Activated naive CD4-positive, alpha-beta T cell treated with anti-CD3 and anti-CD28 coated beads for 36 hours (primary cell): ENCODE measurements at regions not wholly inside any gene's neighbourhood (a gene's known extent, or its start where the extent isn't known, plus 50 kb on each side); places are given as distances from the start of the nearest gene placed in this dataset.
"Not testable (repeated sequence)": the region's sequence is repeated elsewhere in the genome, so short reads cannot be mapped to it uniquely, and the experiment has no call there.

Experiments used
- CTCF ChIA-PET: fragments of 350-600 bp; sonication (Branson Sonifier 250); formaldehyde crosslinking; loops from one replicate; lab custom pipeline; 2021; ENCODE audit warnings: antibody characterized with exemption; lab: Charles Lee
- DNase-seq: peaks from one replicate; pipeline ENCODE4 v3.0.0-alpha.2; 2020
- H3K27ac Mint-ChIP-seq: one replicate; pipeline ENCODE4 v1.8.0; 2021; ENCODE audit warnings: mild to moderate bottlenecking, mixed read lengths
- H3K27me3 Mint-ChIP-seq: one replicate; pipeline ENCODE4 v1.8.0; 2021; ENCODE audit warnings: low read depth, mixed read lengths
- H3K36me3 Mint-ChIP-seq: one replicate; pipeline ENCODE4 v1.8.0; 2021; ENCODE audit warnings: low read depth, mixed read lengths
- H3K4me1 Mint-ChIP-seq: one replicate; pipeline ENCODE4 v1.8.0; 2021; ENCODE audit warnings: low read depth, mixed read lengths
- H3K4me3 Mint-ChIP-seq: one replicate; pipeline ENCODE4 v1.8.0; 2021; ENCODE audit warnings: mild to moderate bottlenecking, moderate library complexity, mixed read lengths
- H3K9me3 Mint-ChIP-seq: one replicate; pipeline ENCODE4 v1.8.0; 2021; ENCODE audit warnings: mixed read lengths
- intact Hi-C: fragments of 100-400 bp; cut with micrococcal nuclease; formaldehyde crosslinking; loops from one replicate; pipeline ENCODE4 v1.15.1; 2023

- no peaks in the 10 kb centered on the region for H3K4me1 Mint-ChIP-seq
- DNase-seq = no peak
- H3K36me3 Mint-ChIP-seq = no peaks in the 10 kb centered on the region
- CTCF ChIA-PET = no interaction called here
- no peaks in the 10 kb centered on the region for H3K27me3 Mint-ChIP-seq
- H3K4me3 Mint-ChIP-seq = no peak overlapping the region
- peaks cover 4% of the 10 kb centered on the region for H3K9me3 Mint-ChIP-seq
- H3K27ac Mint-ChIP-seq = no peak overlapping the region
- intact Hi-C loops = no loop called here
These were observed 483.1 kb upstream of the ZNF608 start for GRCh38 chr5:125229556-125229955.

DNA sequence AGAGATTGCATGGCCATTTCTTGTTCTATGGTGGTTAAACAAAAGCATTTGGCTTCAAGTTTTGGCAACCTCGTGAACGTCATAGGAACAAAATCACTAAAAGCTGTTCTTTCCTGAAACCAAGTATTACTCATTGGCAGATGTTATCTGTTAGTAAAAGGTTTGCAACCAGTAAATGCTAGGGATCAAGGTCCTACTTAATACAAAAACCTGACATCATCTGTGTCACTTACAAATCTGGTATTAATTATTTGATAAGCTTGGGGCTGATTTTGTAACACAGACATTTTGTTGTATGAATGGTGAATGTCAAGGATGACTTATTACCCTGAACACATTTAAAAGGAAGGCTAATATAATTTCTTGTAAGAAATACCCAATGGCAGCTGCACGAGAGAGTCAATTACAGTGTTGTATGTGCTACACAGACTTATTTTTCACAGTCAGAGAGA is 486.4 kb upstream of the ZNF608 start:
- Mint-ChIP-seq H3K9me3 (peaks cover 4% of the 10 kb centered on the region), H3K27ac (no peak overlapping the region), H3K4me3 (no peak overlapping the region), H3K4me1 (no peaks in the 10 kb centered on the region), H3K27me3 (no peaks in the 10 kb centered on the region), H3K36me3 (no peaks in the 10 kb centered on the region)
- no peak for DNase-seq
- intact Hi-C loops = no loop called here
- CTCF ChIA-PET = no interaction called here

- Mint-ChIP-seq H3K4me3 (no peak overlapping the region), H3K27me3 (no peaks in the 10 kb centered on the region), H3K9me3 (no peaks in the 10 kb centered on the region), H3K36me3 (no peaks in the 10 kb centered on the region), H3K4me1 (no peaks in the 10 kb centered on the region), H3K27ac (no peak overlapping the region)
- no peak for DNase-seq
- intact Hi-C loops = no loop called here
- CTCF ChIA-PET = no interaction called here
These were observed 487.5 kb upstream of the ZNF608 start for GRCh38 chr5:125233944-125234343.

DNA sequence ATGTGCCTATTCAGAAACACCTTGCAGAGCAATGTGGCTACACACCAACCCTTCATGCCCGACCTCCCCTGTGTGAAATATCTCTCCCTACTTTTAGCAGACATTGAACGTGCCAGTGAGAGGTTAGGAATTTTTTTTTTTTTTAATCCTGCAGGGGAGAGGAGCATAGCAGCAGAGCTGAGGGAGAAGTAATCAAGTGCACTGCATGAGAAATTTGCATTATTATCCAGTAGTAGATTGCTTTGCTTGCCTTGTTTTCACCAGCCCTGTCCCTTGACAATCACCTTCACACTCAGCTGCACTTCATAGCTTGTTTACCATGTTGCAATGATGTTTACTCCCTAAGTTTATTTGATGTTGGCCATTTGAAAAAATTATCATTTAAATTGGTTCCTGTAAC is 489.6 kb upstream of the ZNF608 start:
- intact Hi-C loops = no loop called here
- CTCF ChIA-PET = no interaction called here
- Mint-ChIP-seq H3K9me3 (peaks cover 2% of the 10 kb centered on the region), H3K4me3 (no peak overlapping the region), H3K4me1 (no peaks in the 10 kb centered on the region), H3K27ac (no peak overlapping the region), H3K27me3 (no peaks in the 10 kb centered on the region), H3K36me3 (no peaks in the 10 kb centered on the region)
- no peak for DNase-seq

DNA sequence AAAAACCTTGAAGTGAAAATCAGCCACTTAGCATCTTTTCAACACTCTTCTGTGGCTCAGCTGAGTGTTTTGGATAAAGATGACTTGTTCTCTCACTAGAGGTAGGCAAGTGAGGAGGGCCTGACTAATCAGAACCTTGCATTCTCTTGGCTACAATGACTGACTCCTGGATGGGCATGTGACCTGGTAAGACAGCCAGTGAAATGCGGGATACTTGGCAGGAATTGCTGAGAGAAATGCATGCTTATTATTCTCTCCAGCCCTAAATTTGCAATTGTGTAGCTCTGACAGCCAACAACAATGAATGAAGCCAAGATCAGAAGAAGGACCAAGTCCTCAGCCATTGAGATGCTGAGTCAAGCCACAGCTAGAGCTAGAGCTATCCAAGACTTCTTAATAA is 490.5 kb upstream of the ZNF608 start:
- H3K36me3 Mint-ChIP-seq = no peaks in the 10 kb centered on the region
- H3K4me3 Mint-ChIP-seq = no peak overlapping the region
- intact Hi-C loops = no loop called here
- no peak for DNase-seq
- no peak overlapping the region for H3K27ac Mint-ChIP-seq
- H3K9me3 Mint-ChIP-seq = peaks cover 2% of the 10 kb centered on the region
- CTCF ChIA-PET = no interaction called here
- H3K4me1 Mint-ChIP-seq = no peaks in the 10 kb centered on the region
- H3K27me3 Mint-ChIP-seq = no peaks in the 10 kb centered on the region

DNA sequence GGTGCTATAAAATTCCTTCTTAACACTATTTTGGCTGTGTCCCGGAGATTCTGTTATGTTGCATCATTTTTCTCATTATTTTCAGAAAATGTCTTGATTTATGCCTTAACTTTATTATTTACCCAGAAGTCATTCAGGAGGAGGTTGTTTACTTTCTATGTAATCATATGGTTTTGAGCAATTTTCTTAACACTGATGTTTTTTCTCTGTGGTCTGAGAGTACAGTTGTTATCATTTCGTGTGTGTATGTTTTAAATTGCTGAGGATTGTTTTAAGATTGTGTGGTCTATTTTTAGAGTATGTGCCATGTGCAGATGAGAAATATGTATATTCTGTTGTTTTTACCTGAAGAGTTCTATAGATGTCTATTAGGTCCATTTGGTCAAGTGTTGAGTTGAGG is 498.1 kb upstream of the ZNF608 start:
- Mint-ChIP-seq H3K4me3 (no peak overlapping the region), H3K9me3 (peaks cover 11% of the 10 kb centered on the region), H3K27me3 (no peaks in the 10 kb centered on the region), H3K4me1 (no peaks in the 10 kb centered on the region), H3K27ac (no peak overlapping the region), H3K36me3 (no peaks in the 10 kb centered on the region)
- DNase-seq = no peak
- CTCF ChIA-PET = no interaction called here
- intact Hi-C loops = no loop called here

DNA sequence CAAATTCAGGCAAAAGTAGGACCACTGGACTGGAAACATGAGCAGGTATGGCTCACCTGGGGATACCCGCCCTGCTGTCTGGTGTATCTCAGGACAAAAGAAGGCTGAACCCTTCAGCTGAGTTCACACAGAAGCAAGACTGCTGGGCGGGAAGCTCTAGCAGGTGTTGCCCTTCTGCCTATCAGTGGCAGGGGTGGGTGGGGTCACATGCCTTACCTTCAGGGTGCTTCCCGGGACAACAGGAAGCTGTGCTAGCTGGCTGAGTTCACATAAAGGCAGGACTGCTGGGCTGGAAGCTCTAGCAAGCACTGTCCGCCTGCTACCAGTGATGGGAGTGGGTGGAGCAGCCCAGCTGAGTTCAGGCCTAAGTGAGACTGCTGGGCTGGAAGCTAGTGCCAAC is 498.8 kb upstream of the ZNF608 start:
- Mint-ChIP-seq H3K36me3 (no peaks in the 10 kb centered on the region), H3K27me3 (no peaks in the 10 kb centered on the region), H3K9me3 (peaks cover 10% of the 10 kb centered on the region), H3K4me3 (no peak overlapping the region), H3K4me1 (no peaks in the 10 kb centered on the region), H3K27ac (no peak overlapping the region)
- CTCF ChIA-PET = no interaction called here
- intact Hi-C loops = no loop called here
- DNase-seq = no peak

DNA sequence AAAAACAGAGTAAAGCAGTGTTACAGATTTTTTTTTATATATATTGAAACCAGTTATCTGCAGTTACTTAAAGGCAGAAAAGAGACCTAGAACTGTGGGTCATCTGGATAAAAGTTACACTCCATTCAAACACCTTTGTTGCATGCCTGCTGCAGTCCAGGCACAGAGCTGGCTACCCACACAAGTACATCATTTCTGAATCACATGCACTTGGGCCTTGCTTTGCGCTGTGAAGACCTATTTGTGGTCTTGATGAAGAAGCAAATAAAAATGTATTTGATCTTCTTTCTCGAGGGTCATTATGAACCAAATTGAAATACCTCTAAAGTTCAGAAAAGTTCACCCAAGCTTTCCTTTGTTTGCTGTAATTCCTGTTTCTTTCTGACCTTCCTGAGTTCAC is 503.0 kb upstream of the ZNF608 start:
- intact Hi-C loops = no loop called here
- H3K27me3 Mint-ChIP-seq = no peaks in the 10 kb centered on the region
- H3K4me1 Mint-ChIP-seq = no peaks in the 10 kb centered on the region
- H3K36me3 Mint-ChIP-seq = no peaks in the 10 kb centered on the region
- H3K9me3 Mint-ChIP-seq = peaks cover 17% of the 10 kb centered on the region
- DNase-seq = no peak
- H3K4me3 Mint-ChIP-seq = no peak overlapping the region
- no peak overlapping the region for H3K27ac Mint-ChIP-seq
- CTCF ChIA-PET = interaction anchor here (0.6 kb wide), 1 partner anchor 54 kb away, joined by 3 read pairs; no protein-coding TSS in a partner anchor

- CTCF ChIA-PET = no interaction called here
- Mint-ChIP-seq H3K36me3 (no peaks in the 10 kb centered on the region), H3K4me1 (no peaks in the 10 kb centered on the region), H3K9me3 (peaks cover 17% of the 10 kb centered on the region), H3K4me3 (no peak overlapping the region), H3K27ac (no peak overlapping the region), H3K27me3 (no peaks in the 10 kb centered on the region)
- no peak for DNase-seq
- intact Hi-C loops = no loop called here
These were observed 505.3 kb upstream of the ZNF608 start for GRCh38 chr5:125251703-125252102.

- H3K4me3 Mint-ChIP-seq, H3K27me3 Mint-ChIP-seq, H3K4me1 Mint-ChIP-seq, intact Hi-C loops, DNase-seq, H3K27ac Mint-ChIP-seq, H3K36me3 Mint-ChIP-seq, CTCF ChIA-PET: not testable (repeated sequence)
- peaks cover 18% of the 10 kb centered on the region for H3K9me3 Mint-ChIP-seq
These were observed 507.2 kb upstream of the ZNF608 start for GRCh38 chr5:125253634-125254033.

DNA sequence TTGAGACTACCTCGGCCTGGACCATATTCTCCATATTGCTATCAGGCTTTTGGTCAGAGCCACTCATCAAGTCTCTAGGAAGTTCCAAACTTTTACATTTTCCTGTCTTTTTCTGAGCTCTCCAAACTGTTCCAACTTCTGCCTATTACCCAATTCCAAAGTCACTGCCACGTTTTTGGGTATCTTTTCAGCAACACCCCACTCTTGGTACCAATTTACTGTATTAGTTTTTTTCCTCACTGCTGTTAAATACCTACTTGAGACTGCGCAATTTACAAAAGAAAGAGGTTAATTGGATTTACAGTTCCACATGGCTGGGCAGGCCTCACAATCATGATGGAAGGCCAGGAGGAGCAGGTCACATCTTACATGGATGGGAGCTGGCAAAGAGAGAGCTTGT is 507.8 kb upstream of the ZNF608 start:
- CTCF ChIA-PET = no interaction called here
- no peaks in the 10 kb centered on the region for H3K4me1 Mint-ChIP-seq
- no peak for DNase-seq
- intact Hi-C loops = no loop called here
- peaks cover 18% of the 10 kb centered on the region for H3K9me3 Mint-ChIP-seq
- no peak overlapping the region for H3K4me3 Mint-ChIP-seq
- no peak overlapping the region for H3K27ac Mint-ChIP-seq
- no peaks in the 10 kb centered on the region for H3K27me3 Mint-ChIP-seq
- H3K36me3 Mint-ChIP-seq = no peaks in the 10 kb centered on the region

DNA sequence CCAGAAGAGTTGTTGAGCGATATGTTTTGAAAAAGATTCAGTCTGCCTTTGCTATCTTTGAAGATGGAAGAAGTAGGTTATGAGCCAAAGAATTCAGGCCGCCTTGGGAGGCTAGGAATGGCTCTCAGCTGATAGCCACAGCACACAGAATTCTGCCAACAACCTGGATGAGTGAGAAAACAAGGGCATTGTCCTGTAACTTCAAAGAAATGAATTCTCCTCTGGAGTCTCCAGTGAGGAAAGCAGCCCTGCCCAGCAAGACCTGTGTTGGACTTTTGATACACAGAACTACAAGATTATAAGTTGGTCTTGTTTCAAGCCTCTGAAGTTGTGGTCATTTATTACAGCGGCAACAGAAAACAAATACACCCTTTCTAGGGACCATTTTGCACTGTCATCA is 509.9 kb upstream of the ZNF608 start:
- no peaks in the 10 kb centered on the region for H3K36me3 Mint-ChIP-seq
- CTCF ChIA-PET = no interaction called here
- no peaks in the 10 kb centered on the region for H3K27me3 Mint-ChIP-seq
- DNase-seq = no peak
- H3K27ac Mint-ChIP-seq = no peak overlapping the region
- H3K4me3 Mint-ChIP-seq = no peak overlapping the region
- intact Hi-C loops = no loop called here
- H3K9me3 Mint-ChIP-seq = peaks cover 15% of the 10 kb centered on the region
- H3K4me1 Mint-ChIP-seq = no peaks in the 10 kb centered on the region

- peaks cover 13% of the 10 kb centered on the region for H3K9me3 Mint-ChIP-seq
- intact Hi-C loops = no loop called here
- CTCF ChIA-PET = no interaction called here
- H3K36me3 Mint-ChIP-seq = no peaks in the 10 kb centered on the region
- H3K27ac Mint-ChIP-seq = no peak overlapping the region
- no peaks in the 10 kb centered on the region for H3K4me1 Mint-ChIP-seq
- no peaks in the 10 kb centered on the region for H3K27me3 Mint-ChIP-seq
- DNase-seq = no peak
- H3K4me3 Mint-ChIP-seq = no peak overlapping the region
These were observed 510.9 kb upstream of the ZNF608 start for GRCh38 chr5:125257057-125257972.
